Astrocyte (in vitro differentiated cells and primary cell): ENCODE measurements at regions not wholly inside any gene's neighbourhood (a gene's known extent, or its start where the extent isn't known, plus 50 kb on each side); places are given as distances from the start of the nearest gene placed in this dataset.

Experiments used
- CTCF ChIP-seq: IDR thresholded peaks from 2 replicates; pipeline ENCODE4 v1.5.1; 2011; ENCODE audit warnings: low read depth, mild to moderate bottlenecking, inconsistent platforms, low read length, moderate library complexity; ENCODE audit not compliant: insufficient read depth
- EZH2 ChIP-seq: IDR thresholded peaks from 2 replicates; pipeline ENCODE4 v1.6.1; 2012; ENCODE audit warnings: mild to moderate bottlenecking, low read length, inconsistent platforms; ENCODE audit not compliant: insufficient read depth

DNA sequence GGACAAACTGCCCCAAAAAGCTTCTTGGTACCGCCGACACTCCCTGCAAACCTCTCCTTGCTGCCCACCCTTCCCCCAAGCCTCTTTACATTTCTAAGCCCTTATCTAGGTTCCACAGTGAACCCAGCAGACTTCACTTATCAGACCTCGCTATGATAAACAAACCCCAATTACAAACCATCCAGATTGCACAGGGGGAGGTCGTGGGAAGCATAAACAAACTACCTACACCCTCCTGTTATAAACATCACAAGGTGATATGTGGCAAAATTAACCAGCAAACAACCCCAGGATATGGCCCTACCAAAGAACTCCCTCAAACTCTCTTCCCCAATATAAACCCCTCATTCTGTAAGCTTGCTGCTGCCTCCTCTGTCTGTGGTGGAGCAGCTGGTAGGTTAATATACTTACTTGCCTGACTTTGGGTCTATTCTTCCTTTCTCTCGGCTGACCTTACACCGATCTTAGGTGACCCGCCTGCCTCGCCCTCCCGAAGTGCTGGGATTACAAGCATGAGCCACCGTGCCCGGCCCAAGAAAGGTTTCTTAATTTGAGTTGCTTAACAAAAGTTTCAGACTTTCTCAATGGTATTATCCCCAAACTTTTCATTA lies 66.0 kb upstream of the TENM4 start:
- no peak for TF ChIP-seq CTCF
- TF ChIP-seq EZH2: no peak
